A549 (cell line): ENCODE measurements at regions not wholly inside any gene's neighbourhood (a gene's known extent, or its start where the extent isn't known, plus 50 kb on each side); places are given as distances from the start of the nearest gene placed in this dataset.

ENCODE experiments used
- ATAC-seq, 2 experiments: fragments of 200-7000 bp in 1 of 2; fragments of >200 bp in 1 of 2; cut with Nextera tagmentation in 1 of 2; cut with Tn5 transposase in 1 of 2; 3 replicates each; pipeline versions ENCODE4 v1.8.0 to v1.9.1; 2018 to 2020; ENCODE audit warnings: mild to moderate bottlenecking in 1 of 2, moderate library complexity in 1 of 2
- CTCF ChIA-PET: fragments of 300-600 bp; sonication (Branson Sonifier 250); formaldehyde crosslinking; extraction: SDS; loops from one replicate; lab custom pipeline; 2021; ENCODE audit warnings: antibody characterized with exemption, inconsistent platforms; lab: Yijun Ruan, JAX
- POLR2A ChIA-PET: fragments of 350-600 bp; formaldehyde crosslinking; extraction: SDS; loops from one replicate; lab custom pipeline; 2021; ENCODE audit warnings: antibody characterized with exemption, inconsistent platforms; lab: Yijun Ruan, JAX
- DNase-seq, 2 experiments: peaks; one replicate each; pipeline versions ENCODE4 v3.0.0 to v3.0.0-alpha.2; 2011 to 2016; ENCODE audit warnings: low read depth in 1 of 2, low spot score in 1 of 2
- FAIRE-seq: peaks from 2 replicates; lab custom pipeline; 2011; peaks lifted over from hg19 to GRCh38; lab: Jason Lieb, UNC
- H3K27ac ChIP-seq, 2 experiments: fragments of >200 bp; sonication (Bioruptor Twin); formaldehyde crosslinking; 3 replicates each; pipeline ENCODE4 v1.5.1; 2016 to 2017
- H3K4me1 ChIP-seq: fragments of >200 bp; sonication (Bioruptor Twin); formaldehyde crosslinking; 3 replicates; pipeline ENCODE4 v1.6.1; 2016
- H3K4me2 ChIP-seq: fragments of >200 bp; sonication (Bioruptor Twin); formaldehyde crosslinking; 3 replicates; pipeline ENCODE4 v1.6.1; 2016
- H3K4me3 ChIP-seq: fragments of >200 bp; sonication (Bioruptor Twin); formaldehyde crosslinking; 3 replicates; pipeline ENCODE4 v1.5.1; 2016
- H3K9me3 ChIP-seq: fragments of >200 bp; sonication (Bioruptor Twin); formaldehyde crosslinking; 3 replicates; pipeline ENCODE4 v1.6.1; 2016
- BHLHE40 ChIP-seq: IDR thresholded peaks from 2 replicates; pipeline ENCODE4 v1.6.1; 2012; ENCODE audit warnings: low read depth, low read length, inconsistent platforms
- CBX2 ChIP-seq: fragments of 200-600 bp; sonication (generic); IDR thresholded peaks from 2 replicates; pipeline ENCODE4 v1.6.1; 2016; ENCODE audit warnings: low read depth, mild to moderate bottlenecking, borderline replicate concordance
- CBX8 ChIP-seq: fragments of 200-600 bp; sonication (generic); IDR thresholded peaks from 2 replicates; pipeline ENCODE4 v1.6.1; 2016
- CEBPB ChIP-seq, 2 experiments: fragments of >200 bp in 1 of 2; sonication (Bioruptor Twin) in 1 of 2; formaldehyde crosslinking in 1 of 2; IDR thresholded peaks; 2 replicates each; pipeline ENCODE4 v1.6.1; 2012 to 2016
- CHD2 ChIP-seq: fragments of 150-350 bp; IDR thresholded peaks from 2 replicates; pipeline ENCODE4 v1.6.1; 2014; ENCODE audit warnings: low read length; ENCODE audit not compliant: partially characterized antibody
- CHD4 ChIP-seq: fragments of 200-600 bp; sonication (generic); IDR thresholded peaks from 2 replicates; pipeline ENCODE4 v1.6.1; 2016; ENCODE audit warnings: antibody characterized with exemption, mild to moderate bottlenecking, borderline replicate concordance
- EHF ChIP-seq: fragments of 250-450 bp; sonication (Bioruptor Pico); IDR thresholded peaks from 2 replicates; pipeline ENCODE4 v1.5.0; 2020; ENCODE audit warnings: mild to moderate bottlenecking
- EHMT2 ChIP-seq: fragments of 200-600 bp; sonication (generic); IDR thresholded peaks from 2 replicates; pipeline ENCODE4 v1.6.1; 2016; ENCODE audit warnings: antibody characterized with exemption, low read depth, mild to moderate bottlenecking, moderate library complexity
- EP300 ChIP-seq, 2 experiments: fragments of >200 bp; sonication (Bioruptor Twin); formaldehyde crosslinking; IDR thresholded peaks; 2 replicates in 1 of 2; 3 replicates in 1 of 2; pipeline ENCODE4 v1.6.1; 2016 to 2017
- ESRRA ChIP-seq: fragments of 150-350 bp; IDR thresholded peaks from 2 replicates; pipeline ENCODE4 v1.6.1; 2014; ENCODE audit warnings: mild to moderate bottlenecking, low read length, borderline replicate concordance
- HDAC2 ChIP-seq: fragments of 200-600 bp; sonication (generic); IDR thresholded peaks from 2 replicates; pipeline ENCODE4 v1.6.1; 2016
- HEYL ChIP-seq: fragments of 250-450 bp; sonication (Bioruptor Pico); IDR thresholded peaks from 2 replicates; pipeline ENCODE4 v1.8.0; 2021; ENCODE audit warnings: mild to moderate bottlenecking, moderate library complexity
- HOXA7 ChIP-seq: fragments of 250-450 bp; sonication (Bioruptor Pico); IDR thresholded peaks from 2 replicates; pipeline ENCODE4 v1.5.0; 2020; ENCODE audit warnings: mild to moderate bottlenecking, moderate library complexity
- HOXB13 ChIP-seq: fragments of 250-450 bp; sonication (Bioruptor Pico); IDR thresholded peaks from 2 replicates; pipeline ENCODE4 v1.5.0; 2020; ENCODE audit warnings: low read depth, mild to moderate bottlenecking, moderate library complexity
- HOXB5 ChIP-seq: fragments of 250-450 bp; sonication (Bioruptor Pico); IDR thresholded peaks from 2 replicates; pipeline ENCODE4 v1.5.0; 2020; ENCODE audit warnings: mild to moderate bottlenecking, moderate library complexity
- JUNB ChIP-seq: fragments of >200 bp; sonication (Bioruptor Twin); formaldehyde crosslinking; IDR thresholded peaks from 2 replicates; pipeline ENCODE4 v1.6.1; 2016
- KDM1A ChIP-seq: fragments of 200-600 bp; sonication (generic); IDR thresholded peaks from 2 replicates; pipeline ENCODE4 v1.6.1; 2016; ENCODE audit warnings: low read depth, mild to moderate bottlenecking
- KDM5A ChIP-seq: fragments of 200-600 bp; sonication (generic); IDR thresholded peaks from 2 replicates; pipeline ENCODE4 v1.6.1; 2016; ENCODE audit warnings: antibody characterized with exemption, mild to moderate bottlenecking
- MAFK ChIP-seq: fragments of 450-650 bp; IDR thresholded peaks from 2 replicates; pipeline ENCODE4 v1.6.1; 2014; ENCODE audit not compliant: partially characterized antibody
- MAZ ChIP-seq: fragments of 150-350 bp; IDR thresholded peaks from 2 replicates; pipeline ENCODE4 v1.6.1; 2014; ENCODE audit warnings: antibody characterized with exemption, low read depth, low read length, borderline replicate concordance
- MYC ChIP-seq: IDR thresholded peaks from 2 replicates; pipeline ENCODE4 v1.6.1; 2012; ENCODE audit warnings: mild to moderate bottlenecking, inconsistent platforms, low read length, improper control_type of control experiment, borderline replicate concordance
- NR3C1 ChIP-seq: fragments of >200 bp; sonication (Bioruptor Twin); formaldehyde crosslinking; IDR thresholded peaks from 3 replicates; pipeline ENCODE4 v1.6.1; 2017
- PHF8 ChIP-seq: fragments of 200-600 bp; sonication (generic); IDR thresholded peaks from 2 replicates; pipeline ENCODE4 v1.6.1; 2016; ENCODE audit warnings: low read depth, mild to moderate bottlenecking, antibody characterized with exemption, moderate library complexity, borderline replicate concordance
- RARB ChIP-seq: fragments of 250-450 bp; sonication (Bioruptor Pico); IDR thresholded peaks from 2 replicates; pipeline ENCODE4 v1.8.0; 2021; ENCODE audit warnings: mild to moderate bottlenecking, moderate library complexity
- RFX5 ChIP-seq: fragments of 450-650 bp; IDR thresholded peaks from 2 replicates; pipeline ENCODE4 v1.7.1; 2014; ENCODE audit warnings: antibody characterized with exemption, mild to moderate bottlenecking, moderate library complexity
- SMC3 ChIP-seq: fragments of >200 bp; sonication (Bioruptor Twin); formaldehyde crosslinking; IDR thresholded peaks from 3 replicates; pipeline ENCODE4 v1.6.1; 2018; ENCODE audit warnings: inconsistent platforms
- SREBF2 ChIP-seq: fragments of 450-650 bp; IDR thresholded peaks from 2 replicates; pipeline ENCODE4 v1.6.1; 2014; ENCODE audit warnings: mild to moderate bottlenecking, moderate library complexity
- TFCP2L1 ChIP-seq: fragments of 250-450 bp; sonication (Bioruptor Pico); IDR thresholded peaks from 2 replicates; pipeline ENCODE4 v1.5.0; 2021; ENCODE audit warnings: mild to moderate bottlenecking
- TP53 ChIP-seq: fragments of 250-450 bp; sonication (Bioruptor Pico); IDR thresholded peaks from 2 replicates; pipeline ENCODE4 v1.5.0; 2021; ENCODE audit warnings: mild to moderate bottlenecking, moderate library complexity
- WGBS: methylation state at CpG from one replicate; pipeline ENCODE4 v1.1.6; 2017; ENCODE audit errors: missing lambda C conversion rate; 5-methylcytosine and 5-hydroxymethylcytosine counted together
- TF ChIP-seq, protein P1 (sequence below): fragments of 450-650 bp; IDR thresholded peaks from 2 replicates; pipeline ENCODE4 v1.6.1; 2014; ENCODE audit warnings: antibody characterized with exemption
- TF ChIP-seq, protein P2 (sequence below): fragments of 250-450 bp; sonication (Bioruptor Pico); IDR thresholded peaks from 2 replicates; pipeline ENCODE4 v1.5.0; 2020; ENCODE audit warnings: low read depth, mild to moderate bottlenecking, moderate library complexity
- TF ChIP-seq, protein P3 (sequence below): IDR thresholded peaks from 2 replicates; pipeline ENCODE4 v1.6.1; 2012; ENCODE audit warnings: low read depth, borderline replicate concordance

DNA sequence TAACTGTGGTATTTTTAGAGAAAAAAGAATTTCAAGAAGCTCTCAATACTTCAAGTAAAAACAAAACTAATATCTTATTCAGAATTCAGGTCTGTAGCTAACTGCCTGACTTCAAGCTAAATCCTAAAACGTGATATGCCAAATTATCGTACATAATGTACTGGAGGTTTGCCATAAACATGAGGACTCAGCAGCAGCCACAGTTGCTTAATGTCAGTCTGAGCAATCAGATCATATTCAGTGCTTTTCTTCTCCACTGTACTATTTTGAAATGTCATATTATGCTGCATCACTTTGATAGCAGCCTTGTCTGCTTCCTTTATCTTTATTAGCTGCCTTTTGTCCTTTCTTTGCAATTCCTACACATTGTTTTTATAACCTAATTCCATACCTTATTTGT, 265.1 kb upstream of the EDNRB start:
- ATAC-seq = no peak
- FAIRE-seq = no peak
- ChIA-PET CTCF (no interaction called here), POLR2A (no interaction called here)
- Histone ChIP-seq H3K4me3 (no peak overlapping the region), H3K9me3 (no peaks in the 10 kb centered on the region), H3K27ac (no peak overlapping the region), H3K4me1 (no peaks in the 10 kb centered on the region), H3K4me2 (no peak overlapping the region)
- 6% methylated on average over 2 of the region's 2 CpGs for WGBS
- TF ChIP-seq MAZ = no peak
- TF ChIP-seq HOXA7 = no peak
- no peak for TF ChIP-seq RFX5
- TF ChIP-seq, protein P1, sequence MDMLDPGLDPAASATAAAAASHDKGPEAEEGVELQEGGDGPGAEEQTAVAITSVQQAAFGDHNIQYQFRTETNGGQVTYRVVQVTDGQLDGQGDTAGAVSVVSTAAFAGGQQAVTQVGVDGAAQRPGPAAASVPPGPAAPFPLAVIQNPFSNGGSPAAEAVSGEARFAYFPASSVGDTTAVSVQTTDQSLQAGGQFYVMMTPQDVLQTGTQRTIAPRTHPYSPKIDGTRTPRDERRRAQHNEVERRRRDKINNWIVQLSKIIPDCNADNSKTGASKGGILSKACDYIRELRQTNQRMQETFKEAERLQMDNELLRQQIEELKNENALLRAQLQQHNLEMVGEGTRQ = no peak
- TF ChIP-seq EHF (CRISPR knock-in tag) = no peak
- TF ChIP-seq TFCP2L1 (CRISPR knock-in tag) = no peak
- TF ChIP-seq MYC = no peak
- no peak for TF ChIP-seq PHF8
- TF ChIP-seq CBX2 = no peak
- no peak for DNase-seq

DNA sequence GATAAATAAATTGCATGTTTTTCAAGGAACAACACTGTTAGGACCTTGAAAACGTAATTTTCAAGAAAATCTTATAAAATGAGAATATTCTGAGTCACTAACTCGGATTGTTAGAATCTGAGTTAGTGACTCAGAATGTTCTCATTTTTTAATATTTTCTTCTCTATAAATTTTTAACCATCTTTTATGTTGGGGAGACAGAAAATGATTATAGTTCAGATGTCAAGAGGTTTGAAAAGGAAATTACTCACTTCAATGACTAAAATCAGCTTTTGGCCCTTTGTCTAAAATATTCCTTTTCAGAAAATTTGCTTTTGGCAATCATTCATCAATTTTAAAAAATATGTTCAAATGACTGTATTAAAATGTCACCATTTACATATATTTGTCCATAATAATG, 264.2 kb upstream of the EDNRB start:
- Histone ChIP-seq H3K4me1 (no peaks in the 10 kb centered on the region), H3K27ac (no peak overlapping the region), H3K4me3 (no peak overlapping the region), H3K9me3 (no peaks in the 10 kb centered on the region), H3K4me2 (no peak overlapping the region)
- ATAC-seq = no peak
- no peak for FAIRE-seq
- ChIA-PET POLR2A (no interaction called here), CTCF (no interaction called here)
- DNase-seq = no peak
- WGBS = 1% methylated on average over 2 of the region's 2 CpGs
- TF ChIP-seq HOXB13 (CRISPR knock-in tag) = no peak

DNA sequence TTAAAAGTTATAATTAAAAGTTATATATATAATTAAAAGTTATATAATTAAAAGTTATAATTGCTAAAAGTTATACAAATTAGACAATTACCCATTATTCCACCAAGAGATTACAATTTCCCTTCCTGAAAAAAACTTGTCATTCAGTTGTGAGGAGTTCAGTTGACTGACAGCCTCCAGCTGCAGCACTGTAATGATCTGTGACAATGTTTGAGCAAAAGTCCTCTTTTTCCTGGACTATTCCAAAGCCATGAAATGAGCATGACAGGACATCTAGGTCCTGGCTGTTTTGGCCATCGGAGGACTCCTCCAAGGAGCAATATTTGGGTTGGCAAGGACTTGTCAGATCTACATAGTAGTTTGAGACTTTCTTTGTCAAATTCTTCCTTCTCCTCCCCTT, 258.7 kb upstream of the EDNRB start:
- 0% methylated on average over 1 of the region's 1 CpG for WGBS
- Histone ChIP-seq H3K9me3 (no peaks in the 10 kb centered on the region), H3K4me3 (no peak overlapping the region), H3K27ac (no peak overlapping the region), H3K4me2 (no peak overlapping the region), H3K4me1 (no peaks in the 10 kb centered on the region)
- CTCF ChIA-PET = interaction anchor here (1.0 kb wide), 1 partner anchor 56 kb away, joined by 3 read pairs; no protein-coding TSS in a partner anchor
- no peak for ATAC-seq
- TF ChIP-seq, protein P2, sequence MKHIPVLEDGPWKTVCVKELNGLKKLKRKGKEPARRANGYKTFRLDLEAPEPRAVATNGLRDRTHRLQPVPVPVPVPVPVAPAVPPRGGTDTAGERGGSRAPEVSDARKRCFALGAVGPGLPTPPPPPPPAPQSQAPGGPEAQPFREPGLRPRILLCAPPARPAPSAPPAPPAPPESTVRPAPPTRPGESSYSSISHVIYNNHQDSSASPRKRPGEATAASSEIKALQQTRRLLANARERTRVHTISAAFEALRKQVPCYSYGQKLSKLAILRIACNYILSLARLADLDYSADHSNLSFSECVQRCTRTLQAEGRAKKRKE (CRISPR knock-in tag) = no peak
- TF ChIP-seq EHMT2 (no peak), HOXB5 (CRISPR knock-in tag) (no peak), SMC3 (no peak), EP300 (IDR thresholded peaks at IDR 0.05) (no peak), KDM1A (no peak), KDM5A (no peak), TP53 (no peak)
- no peak for FAIRE-seq
- no peak for DNase-seq
- POLR2A ChIA-PET = no interaction called here

DNA sequence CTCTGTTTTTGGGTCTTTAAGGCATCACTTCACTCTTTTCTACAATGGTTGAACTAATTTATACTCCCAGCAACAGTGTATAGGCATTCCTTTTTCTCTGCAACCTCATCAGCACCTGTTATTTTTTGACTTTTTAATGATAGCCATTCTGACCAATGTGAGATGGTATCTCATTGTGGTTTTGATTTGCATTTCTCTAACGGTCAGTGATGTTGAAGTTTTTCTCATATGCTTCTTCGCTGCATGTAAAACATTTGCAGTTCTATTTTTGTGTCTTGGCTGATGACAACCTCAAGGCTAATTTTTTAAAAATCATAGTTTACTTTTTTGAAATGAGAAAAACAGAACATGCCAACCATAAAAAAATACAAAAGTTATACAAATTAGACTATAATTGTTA, 258.2 kb upstream of the EDNRB start:
- ATAC-seq (no peak), DNase-seq (no peak), FAIRE-seq (no peak)
- WGBS = 10% methylated on average over 2 of the region's 2 CpGs
- ChIA-PET POLR2A (no interaction called here), CTCF (interaction anchor here (1.0 kb wide), 1 partner anchor 56 kb away, joined by 3 read pairs; no protein-coding TSS in a partner anchor)
- Histone ChIP-seq H3K9me3 (no peaks in the 10 kb centered on the region), H3K27ac (no peak overlapping the region), H3K4me2 (no peak overlapping the region), H3K4me3 (no peak overlapping the region), H3K4me1 (no peaks in the 10 kb centered on the region)
- TF ChIP-seq ESRRA = no peak
- no peak for TF ChIP-seq TP53
- no peak for TF ChIP-seq EHMT2
- no peak for TF ChIP-seq CBX8
- no peak for TF ChIP-seq KDM5A
- no peak for TF ChIP-seq JUNB
- TF ChIP-seq RARB = no peak
- no peak for TF ChIP-seq HOXB13 (CRISPR knock-in tag)
- no peak for TF ChIP-seq CHD2
- no peak for TF ChIP-seq SREBF2
- no peak for TF ChIP-seq BHLHE40
- no peak for TF ChIP-seq CEBPB (IDR thresholded peaks at IDR 0.05)
- no peak for TF ChIP-seq PHF8
- no peak for TF ChIP-seq MAFK
- no peak for TF ChIP-seq HDAC2
- no peak for TF ChIP-seq HOXB5 (CRISPR knock-in tag)
- TF ChIP-seq, protein P3, sequence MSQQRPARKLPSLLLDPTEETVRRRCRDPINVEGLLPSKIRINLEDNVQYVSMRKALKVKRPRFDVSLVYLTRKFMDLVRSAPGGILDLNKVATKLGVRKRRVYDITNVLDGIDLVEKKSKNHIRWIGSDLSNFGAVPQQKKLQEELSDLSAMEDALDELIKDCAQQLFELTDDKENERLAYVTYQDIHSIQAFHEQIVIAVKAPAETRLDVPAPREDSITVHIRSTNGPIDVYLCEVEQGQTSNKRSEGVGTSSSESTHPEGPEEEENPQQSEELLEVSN = no peak
- no peak for TF ChIP-seq HEYL (CRISPR knock-in tag)
- no peak for TF ChIP-seq CHD4
- no peak for TF ChIP-seq NR3C1
